H9 (cell line): ENCODE measurements at regions not wholly inside any gene's neighbourhood (a gene's known extent, or its start where the extent isn't known, plus 50 kb on each side); places are given as distances from the start of the nearest gene placed in this dataset.

ENCODE experiments used
- DNase-seq: peaks from one replicate; pipeline ENCODE4 v3.0.0-alpha.2; 2017
- H2AFZ ChIP-seq: one replicate; pipeline ENCODE4 v1.6.1; 2013; ENCODE audit warnings: mild to moderate bottlenecking, low read length, control low read depth, moderate library complexity
- H2AK5ac ChIP-seq: 2 replicates; pipeline ENCODE4 v1.6.1; 2013; ENCODE audit warnings: low read length, control low read depth, mixed read lengths; ENCODE audit not compliant: insufficient read length
- H2BK120ac ChIP-seq: one replicate; pipeline ENCODE4 v1.6.1; 2013; ENCODE audit warnings: low read depth, mild to moderate bottlenecking, low read length, control low read depth, inconsistent platforms; ENCODE audit not compliant: poor library complexity, severe bottlenecking
- H2BK12ac ChIP-seq: 2 replicates; pipeline ENCODE4 v1.6.1; 2013; ENCODE audit warnings: low read length, control low read depth, mixed read lengths, low read depth; ENCODE audit not compliant: insufficient read length
- H2BK15ac ChIP-seq: 2 replicates; pipeline ENCODE4 v1.6.1; 2013; ENCODE audit warnings: low read depth, low read length, control low read depth
- H2BK20ac ChIP-seq: one replicate; pipeline ENCODE4 v1.6.1; 2013; ENCODE audit warnings: low read depth, mild to moderate bottlenecking, low read length, control low read depth, inconsistent platforms; ENCODE audit not compliant: poor library complexity, severe bottlenecking
- H2BK5ac ChIP-seq: 2 replicates; pipeline ENCODE4 v1.6.1; 2013; ENCODE audit warnings: low read length, control low read depth, mixed read lengths; ENCODE audit not compliant: insufficient read length
- H3K14ac ChIP-seq: 2 replicates; pipeline ENCODE4 v1.6.1; 2013; ENCODE audit warnings: low read length, control low read depth; ENCODE audit not compliant: insufficient read depth
- H3K18ac ChIP-seq: 2 replicates; pipeline ENCODE4 v1.6.1; 2013; ENCODE audit warnings: low read depth, mild to moderate bottlenecking, mixed read lengths, low read length, control low read depth; ENCODE audit not compliant: insufficient read length
- H3K23ac ChIP-seq: 2 replicates; pipeline ENCODE4 v1.6.1; 2013; ENCODE audit warnings: low read length, control low read depth, mixed read lengths, low read depth; ENCODE audit not compliant: insufficient read length
- H3K23me2 ChIP-seq: 2 replicates; pipeline ENCODE4 v1.6.1; 2013; ENCODE audit warnings: low read depth, mild to moderate bottlenecking, mixed read lengths, low read length, control low read depth; ENCODE audit not compliant: insufficient read length, poor library complexity, severe bottlenecking
- H3K27ac ChIP-seq: 2 replicates; pipeline ENCODE4 v1.5.1; 2013; ENCODE audit warnings: low read length, control low read depth, mixed read lengths, low read depth; ENCODE audit not compliant: insufficient read length
- H3K27me3 ChIP-seq: 2 replicates; pipeline ENCODE4 v1.6.1; 2013; ENCODE audit warnings: low read length, control low read depth, inconsistent platforms; ENCODE audit not compliant: insufficient read depth
- H3K4ac ChIP-seq: 2 replicates; pipeline ENCODE4 v1.6.1; 2013; ENCODE audit warnings: low read depth, mild to moderate bottlenecking, control low read depth, inconsistent platforms, low read length, moderate library complexity
- H3K4me1 ChIP-seq: 2 replicates; pipeline ENCODE4 v1.6.1; 2013; ENCODE audit warnings: low read length, control low read depth, inconsistent platforms; ENCODE audit not compliant: insufficient read depth
- H3K4me2 ChIP-seq: 2 replicates; pipeline ENCODE4 v1.6.1; 2013; ENCODE audit warnings: low read length, control low read depth, mixed read lengths; ENCODE audit not compliant: insufficient read length, insufficient read depth
- H3K56ac ChIP-seq: 2 replicates; pipeline ENCODE4 v1.6.1; 2013; ENCODE audit warnings: low read depth, mild to moderate bottlenecking, mixed read lengths, low read length, control low read depth; ENCODE audit not compliant: insufficient read length
- H3K79me1 ChIP-seq: 2 replicates; pipeline ENCODE4 v1.6.1; 2013; ENCODE audit warnings: low read depth, mild to moderate bottlenecking, moderate library complexity, low read length, control low read depth, inconsistent platforms; ENCODE audit not compliant: insufficient read depth, poor library complexity, severe bottlenecking
- H3K79me2 ChIP-seq: 2 replicates; pipeline ENCODE4 v1.6.1; 2013; ENCODE audit warnings: low read length, control low read depth, inconsistent platforms; ENCODE audit not compliant: insufficient read depth
- H3K9ac ChIP-seq: 2 replicates; pipeline ENCODE4 v1.6.1; 2013; ENCODE audit warnings: low read length, control low read depth, mixed read lengths; ENCODE audit not compliant: insufficient read length; ENCODE audit errors: extremely low read depth
- H3K9me3 ChIP-seq: one replicate; pipeline ENCODE4 v1.6.1; 2013; ENCODE audit warnings: low read depth, low read length, inconsistent platforms; ENCODE audit not compliant: control insufficient read depth
- H3T11ph ChIP-seq: one replicate; pipeline ENCODE4 v1.6.1; 2013; ENCODE audit warnings: mild to moderate bottlenecking, low read length, control low read depth, inconsistent platforms
- H4K20me1 ChIP-seq: one replicate; pipeline ENCODE4 v1.6.1; 2013; ENCODE audit not compliant: control insufficient read depth, insufficient read length, insufficient read depth
- H4K5ac ChIP-seq: 2 replicates; pipeline ENCODE4 v1.6.1; 2013; ENCODE audit warnings: low read depth, mild to moderate bottlenecking, mixed read lengths, low read length, control low read depth; ENCODE audit not compliant: insufficient read length
- H4K8ac ChIP-seq: replicated peaks from 2 replicates; pipeline ENCODE4 v1.6.1; 2013; ENCODE audit warnings: low read length, control low read depth, mixed read lengths, low read depth; ENCODE audit not compliant: insufficient read length
- H4K91ac ChIP-seq: 2 replicates; pipeline ENCODE4 v1.6.1; 2013; ENCODE audit warnings: low read depth, mild to moderate bottlenecking, moderate library complexity, mixed read lengths, low read length, control low read depth; ENCODE audit not compliant: insufficient read length
- H3K27ac Mint-ChIP-seq, 3 experiments: 2 replicates in 2 of 3; 3 replicates in 1 of 3; pipeline ENCODE4 v1.8.0; 2020 to 2021; ENCODE audit warnings: mixed read lengths in 3 of 3, mild to moderate bottlenecking in 1 of 3, moderate library complexity in 1 of 3
- H3K27me3 Mint-ChIP-seq: 2 replicates; pipeline ENCODE4 v1.8.0; 2021; ENCODE audit warnings: low read depth, mild to moderate bottlenecking, moderate library complexity, mixed read lengths
- H3K36me3 Mint-ChIP-seq, 3 experiments: 2 replicates in 2 of 3; 3 replicates in 1 of 3; pipeline ENCODE4 v1.8.0; 2020 to 2021; ENCODE audit warnings: low read depth in 3 of 3, mixed read lengths in 3 of 3; ENCODE audit not compliant: insufficient read depth in 1 of 3
- H3K4me1 Mint-ChIP-seq, 2 experiments: 2 replicates each; pipeline ENCODE4 v1.8.0; 2020; ENCODE audit warnings: mixed read lengths in 2 of 2
- H3K4me3 Mint-ChIP-seq, 2 experiments: 2 replicates in 1 of 2; 3 replicates in 1 of 2; pipeline ENCODE4 v1.8.0; 2020 to 2021; ENCODE audit warnings: mild to moderate bottlenecking in 2 of 2, mixed read lengths in 2 of 2, moderate library complexity in 1 of 2
- H3K9me3 Mint-ChIP-seq, 2 experiments: 2 replicates in 1 of 2; 3 replicates in 1 of 2; pipeline ENCODE4 v1.8.0; 2020; ENCODE audit warnings: mild to moderate bottlenecking in 2 of 2, mixed read lengths in 2 of 2, moderate library complexity in 1 of 2
- WGBS: extraction: QIAGEN DNeasy Blood & Tissue Kit; methylation state at CpG from one replicate; pipeline ENCODE4 v1.1.7; 2013; ENCODE audit warnings: missing lambda C conversion rate, low lambda C conversion rate, mixed read lengths; ENCODE audit not compliant: insufficient read length; ENCODE audit errors: extremely low coverage; 5-methylcytosine and 5-hydroxymethylcytosine counted together
- TF ChIP-seq, protein P1 (sequence below): fragments of 200-600 bp; sonication (generic); conservative IDR thresholded peaks from 3 replicates; pipeline ENCODE4 v1.8.0; 2021; ENCODE audit warnings: antibody characterized with exemption, mild to moderate bottlenecking

DNA sequence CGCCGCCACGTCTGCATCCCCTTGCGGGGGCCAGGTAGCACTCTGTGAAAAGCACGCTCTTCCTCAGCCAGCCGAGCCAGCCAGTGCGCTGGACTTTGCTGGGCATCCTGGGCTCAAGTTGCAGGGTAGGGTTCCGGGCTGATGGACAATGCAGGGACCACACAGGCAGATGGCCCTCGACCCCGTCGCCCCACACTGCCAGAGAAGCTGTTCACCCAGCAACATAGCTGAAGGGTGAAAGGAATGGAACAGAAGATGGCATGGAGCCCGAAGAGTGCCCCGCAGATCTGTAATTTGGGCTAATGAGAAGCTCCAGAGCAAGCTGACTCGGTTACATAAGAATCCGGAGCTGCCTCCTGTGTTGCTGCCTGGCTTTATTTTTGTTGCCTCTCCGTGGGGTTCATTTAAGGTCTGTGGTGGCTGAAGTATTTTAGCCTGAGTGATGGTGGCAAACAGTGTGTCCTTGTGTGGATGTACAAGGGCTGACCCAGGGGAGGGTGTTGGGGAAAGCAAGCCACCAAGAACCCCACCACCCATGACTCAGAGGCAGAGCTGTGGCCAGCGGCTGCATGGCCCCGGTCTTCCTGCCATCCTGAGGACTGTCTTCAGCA lies 105.8 kb downstream of the SOX1 start:
- H4K5ac ChIP-seq = no peak overlapping the region
- no peak overlapping the region for H3T11ph ChIP-seq
- Mint-ChIP-seq H3K36me3 (peaks cover 0 to 13% (median 0%) of the 10 kb centered on the region in 3 experiments; a peak in 3 of 7 replicates), H3K27ac (no peak overlapping the region), H3K9me3 (peaks cover 9 to 10% of the 10 kb centered on the region in 2 experiments), H3K27me3 (peaks cover 33% of the 10 kb centered on the region), H3K4me1 (peaks cover 0 to 2% of the 10 kb centered on the region in 2 experiments; a peak in 1 of 4 replicates), H3K4me3 (no peak overlapping the region)
- H3K23me2 ChIP-seq = no peaks in the 10 kb centered on the region
- H3K27ac ChIP-seq = no peak overlapping the region
- H4K91ac ChIP-seq = no peak overlapping the region
- H2BK20ac ChIP-seq = no peak overlapping the region
- no peak overlapping the region for H3K4me2 ChIP-seq
- no peak overlapping the region for H3K56ac ChIP-seq
- no peak overlapping the region for H3K9ac ChIP-seq
- H2BK120ac ChIP-seq = no peak overlapping the region
- H3K14ac ChIP-seq = no peak overlapping the region
- H3K9me3 ChIP-seq = no peaks in the 10 kb centered on the region
- no peak overlapping the region for H3K18ac ChIP-seq
- no CpG with 5 or more reads among the region's 18 CpGs for WGBS
- H2AFZ ChIP-seq = no peak overlapping the region
- H3K27me3 ChIP-seq = no peaks in the 10 kb centered on the region; the same call in 1 of the 2 replicates
- no peak overlapping the region for H2AK5ac ChIP-seq
- H2BK5ac ChIP-seq = no peak overlapping the region
- no peaks in the 10 kb centered on the region for H3K79me1 ChIP-seq
- no peak overlapping the region for H4K8ac ChIP-seq
- TF ChIP-seq, protein P1, sequence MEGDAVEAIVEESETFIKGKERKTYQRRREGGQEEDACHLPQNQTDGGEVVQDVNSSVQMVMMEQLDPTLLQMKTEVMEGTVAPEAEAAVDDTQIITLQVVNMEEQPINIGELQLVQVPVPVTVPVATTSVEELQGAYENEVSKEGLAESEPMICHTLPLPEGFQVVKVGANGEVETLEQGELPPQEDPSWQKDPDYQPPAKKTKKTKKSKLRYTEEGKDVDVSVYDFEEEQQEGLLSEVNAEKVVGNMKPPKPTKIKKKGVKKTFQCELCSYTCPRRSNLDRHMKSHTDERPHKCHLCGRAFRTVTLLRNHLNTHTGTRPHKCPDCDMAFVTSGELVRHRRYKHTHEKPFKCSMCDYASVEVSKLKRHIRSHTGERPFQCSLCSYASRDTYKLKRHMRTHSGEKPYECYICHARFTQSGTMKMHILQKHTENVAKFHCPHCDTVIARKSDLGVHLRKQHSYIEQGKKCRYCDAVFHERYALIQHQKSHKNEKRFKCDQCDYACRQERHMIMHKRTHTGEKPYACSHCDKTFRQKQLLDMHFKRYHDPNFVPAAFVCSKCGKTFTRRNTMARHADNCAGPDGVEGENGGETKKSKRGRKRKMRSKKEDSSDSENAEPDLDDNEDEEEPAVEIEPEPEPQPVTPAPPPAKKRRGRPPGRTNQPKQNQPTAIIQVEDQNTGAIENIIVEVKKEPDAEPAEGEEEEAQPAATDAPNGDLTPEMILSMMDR = no peak
- no peak overlapping the region for H3K4ac ChIP-seq
- H4K20me1 ChIP-seq = no peaks in the 10 kb centered on the region
- no peaks in the 10 kb centered on the region for H3K4me1 ChIP-seq
- H3K23ac ChIP-seq = no peak overlapping the region
- H2BK15ac ChIP-seq = no peak overlapping the region
- DNase-seq = no peak
- H3K79me2 ChIP-seq = no peaks in the 10 kb centered on the region
- no peak overlapping the region for H2BK12ac ChIP-seq
